Osteoblast (primary cell): ENCODE measurements at regions not wholly inside any gene's neighbourhood (a gene's known extent, or its start where the extent isn't known, plus 50 kb on each side); places are given as distances from the start of the nearest gene placed in this dataset.

Source experiments
- DNase-seq: peaks from one replicate; pipeline ENCODE4 v3.0.0; 2011; ENCODE audit warnings: low spot score, mixed read lengths; ENCODE audit not compliant: insufficient read length; ENCODE audit errors: missing footprints
- H2AFZ ChIP-seq: 2 replicates; pipeline ENCODE4 v1.6.0; 2011; ENCODE audit warnings: mild to moderate bottlenecking, low read length
- H3K27ac ChIP-seq: 2 replicates; pipeline ENCODE4 v1.5.1; 2011; ENCODE audit warnings: mild to moderate bottlenecking, low read depth, low read length, moderate library complexity
- H3K27me3 ChIP-seq: 2 replicates; pipeline ENCODE4 v1.6.0; 2012; ENCODE audit warnings: mild to moderate bottlenecking, control low read depth, inconsistent platforms, low read length, moderate library complexity; ENCODE audit not compliant: insufficient read depth
- H3K36me3 ChIP-seq: 2 replicates; pipeline ENCODE4 v1.5.1; 2011; ENCODE audit warnings: mild to moderate bottlenecking, low read length, control low read depth, moderate library complexity; ENCODE audit not compliant: insufficient read depth
- H3K4me1 ChIP-seq: 2 replicates; pipeline ENCODE4 v1.5.1; 2011; ENCODE audit warnings: mild to moderate bottlenecking, low read length, control low read depth, moderate library complexity; ENCODE audit not compliant: insufficient read depth
- H3K4me2 ChIP-seq: 2 replicates; pipeline ENCODE4 v1.6.0; 2011; ENCODE audit warnings: mild to moderate bottlenecking, low read length; ENCODE audit not compliant: insufficient read depth
- H3K4me3 ChIP-seq: fragments of 200-600 bp; sonication (generic); 3 replicates; pipeline ENCODE4 v1.5.1; 2012; ENCODE audit warnings: mild to moderate bottlenecking, low read length, inconsistent platforms; ENCODE audit not compliant: insufficient read depth
- H3K79me2 ChIP-seq: 2 replicates; pipeline ENCODE4 v1.6.0; 2012; ENCODE audit warnings: mild to moderate bottlenecking, low read length, control low read depth, inconsistent platforms; ENCODE audit not compliant: insufficient read depth
- H3K9me3 ChIP-seq: 2 replicates; pipeline ENCODE4 v1.5.1; 2011; ENCODE audit warnings: low read depth, low read length, control low read depth
- H4K20me1 ChIP-seq: 2 replicates; pipeline ENCODE4 v1.6.0; 2012; ENCODE audit warnings: mild to moderate bottlenecking, low read length, control low read depth; ENCODE audit not compliant: insufficient read depth
- CTCF ChIP-seq: IDR thresholded peaks from 2 replicates; pipeline ENCODE4 v1.5.1; 2011; ENCODE audit warnings: mild to moderate bottlenecking, low read depth, low read length, moderate library complexity; ENCODE audit errors: extremely low read depth

- H3K9me3 ChIP-seq: no peaks in the 10 kb centered on the region
- H3K4me2 ChIP-seq: no peak overlapping the region
- H3K4me1 ChIP-seq: no peaks in the 10 kb centered on the region
- no peaks in the 10 kb centered on the region for H3K79me2 ChIP-seq
- H3K4me3 ChIP-seq: no peak overlapping the region
- H3K27me3 ChIP-seq: no peaks in the 10 kb centered on the region
- no peak overlapping the region for H3K27ac ChIP-seq
- no peak for TF ChIP-seq CTCF
- H2AFZ ChIP-seq: no peak overlapping the region
- H4K20me1 ChIP-seq: no peaks in the 10 kb centered on the region
- H3K36me3 ChIP-seq: no peaks in the 10 kb centered on the region
- DNase-seq: no peak
Measured at GRCh38 chr21:15352009-15352408, 287.2 kb upstream of the NRIP1 start.

- Histone ChIP-seq H3K9me3 (no peaks in the 10 kb centered on the region), H2AFZ (no peak overlapping the region), H3K27me3 (no peaks in the 10 kb centered on the region), H3K27ac (no peak overlapping the region), H4K20me1 (no peaks in the 10 kb centered on the region), H3K79me2 (no peaks in the 10 kb centered on the region), H3K4me3 (no peak overlapping the region), H3K4me1 (no peaks in the 10 kb centered on the region), H3K4me2 (no peak overlapping the region), H3K36me3 (no peaks in the 10 kb centered on the region)
- DNase-seq: no peak
- TF ChIP-seq CTCF: no peak
Measured at GRCh38 chr21:15353546-15353945, 288.7 kb upstream of the NRIP1 start.

- H3K27ac ChIP-seq: no peak overlapping the region
- no peak for TF ChIP-seq CTCF
- H4K20me1 ChIP-seq: no peaks in the 10 kb centered on the region
- H3K4me1 ChIP-seq: no peaks in the 10 kb centered on the region
- H3K4me3 ChIP-seq: no peak overlapping the region
- no peaks in the 10 kb centered on the region for H3K79me2 ChIP-seq
- no peaks in the 10 kb centered on the region for H3K36me3 ChIP-seq
- no peaks in the 10 kb centered on the region for H3K27me3 ChIP-seq
- H3K4me2 ChIP-seq: no peak overlapping the region
- H3K9me3 ChIP-seq: no peaks in the 10 kb centered on the region
- DNase-seq: no peak
- H2AFZ ChIP-seq: no peak overlapping the region
Measured at GRCh38 chr21:15354516-15354915, 289.7 kb upstream of the NRIP1 start.

- H3K9me3 ChIP-seq: no peaks in the 10 kb centered on the region
- H3K27ac ChIP-seq: no peak overlapping the region
- no peak for TF ChIP-seq CTCF
- H3K4me1 ChIP-seq: no peaks in the 10 kb centered on the region
- DNase-seq: no peak
- no peaks in the 10 kb centered on the region for H3K27me3 ChIP-seq
- no peak overlapping the region for H2AFZ ChIP-seq
- no peaks in the 10 kb centered on the region for H4K20me1 ChIP-seq
- H3K4me2 ChIP-seq: no peak overlapping the region
- no peaks in the 10 kb centered on the region for H3K79me2 ChIP-seq
- H3K36me3 ChIP-seq: no peaks in the 10 kb centered on the region
- no peak overlapping the region for H3K4me3 ChIP-seq
Measured at GRCh38 chr21:15355066-15355465, 290.3 kb upstream of the NRIP1 start.
